Activated CD8-positive, alpha-beta memory T cell treated with anti-CD3 and anti-CD28 coated beads, Interleukin-2, amount 50 U/mL, for 24 hours (primary cell): ENCODE measurements at regions not wholly inside any gene's neighbourhood (a gene's known extent, or its start where the extent isn't known, plus 50 kb on each side); places are given as distances from the start of the nearest gene placed in this dataset.
"Not testable (repeated sequence)": the region's sequence is repeated elsewhere in the genome, so short reads cannot be mapped to it uniquely, and the experiment has no call there.

Experiments used
- DNase-seq: peaks from one replicate; pipeline ENCODE4 v3.0.0-alpha.2; 2020; ENCODE audit errors: extremely low read depth

DNA sequence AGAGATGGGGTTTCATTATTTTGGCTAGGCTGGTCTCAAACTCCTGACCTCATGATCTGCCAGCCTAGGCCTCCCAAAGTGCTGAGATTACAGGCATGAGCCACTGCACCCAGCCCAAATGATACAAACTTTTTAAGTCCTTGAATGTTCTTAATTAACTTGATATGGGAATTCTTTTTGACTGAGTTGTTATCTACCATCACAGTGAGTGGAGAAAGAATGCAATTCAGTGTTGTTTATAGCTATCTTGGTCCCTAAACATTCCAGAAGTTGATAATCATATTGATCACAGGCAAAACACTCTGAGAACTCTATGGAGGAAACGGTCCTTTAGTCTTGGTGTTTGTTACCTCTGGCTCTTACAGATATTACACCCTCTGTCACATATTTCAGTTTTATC, 1072.5 kb downstream of the SUCLG1 start:
- no peak for DNase-seq

DNA sequence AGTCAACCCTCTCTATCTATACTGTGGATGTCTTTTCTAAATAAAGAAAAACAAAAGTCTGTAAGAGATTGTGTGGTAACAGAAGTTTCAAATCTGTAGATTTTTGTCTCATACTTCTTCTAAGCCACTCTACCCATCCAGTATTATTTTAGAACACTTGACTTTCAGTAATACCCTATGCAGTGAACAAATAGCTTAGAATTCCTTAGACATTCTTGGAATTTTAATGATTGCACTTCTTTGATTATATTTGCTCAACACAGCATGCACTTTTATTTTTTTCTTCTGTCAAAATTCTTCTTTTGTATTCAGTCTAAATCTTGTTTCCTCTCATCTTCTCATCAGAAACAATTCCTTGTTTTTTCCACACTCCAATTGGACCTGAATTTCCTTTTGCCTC, 1080.2 kb downstream of the SUCLG1 start:
- DNase-seq: no peak

DNA sequence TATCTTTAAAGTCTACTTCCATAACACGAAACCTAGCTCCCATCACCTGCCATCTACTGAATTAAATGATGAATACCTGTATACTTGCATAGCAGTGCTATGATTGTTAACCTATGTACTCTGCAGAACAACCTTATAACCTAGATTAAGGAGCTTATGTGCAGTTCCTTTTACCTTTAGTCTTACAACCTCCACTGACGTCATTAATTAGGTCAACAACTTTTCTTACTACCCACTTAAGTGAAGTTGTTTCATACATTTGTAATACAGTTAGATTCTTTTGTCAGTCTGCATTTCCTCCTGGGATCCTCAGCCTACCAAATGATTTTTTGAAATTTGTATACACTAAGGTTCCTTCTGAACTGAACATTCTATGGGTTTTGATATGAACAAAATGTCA, 1082.3 kb downstream of the SUCLG1 start:
- DNase-seq: no peak

DNA sequence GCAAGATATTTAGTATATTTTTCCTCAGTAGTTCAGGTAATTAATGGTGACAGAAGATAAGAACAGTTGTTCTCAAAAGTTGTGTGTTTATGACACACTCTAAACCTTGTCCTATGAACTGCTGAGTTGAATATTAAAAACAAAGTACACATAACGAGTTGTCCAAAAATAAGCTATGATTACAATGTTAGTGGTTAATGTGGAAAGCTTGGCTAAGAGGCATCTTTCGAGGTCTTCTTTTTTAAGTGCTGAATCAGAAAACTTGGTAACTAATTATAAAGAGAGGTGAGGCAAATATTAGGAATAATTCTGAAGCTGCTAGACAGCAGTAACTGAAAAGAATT, 1088.7 kb downstream of the SUCLG1 start:
- no peak for DNase-seq

DNA sequence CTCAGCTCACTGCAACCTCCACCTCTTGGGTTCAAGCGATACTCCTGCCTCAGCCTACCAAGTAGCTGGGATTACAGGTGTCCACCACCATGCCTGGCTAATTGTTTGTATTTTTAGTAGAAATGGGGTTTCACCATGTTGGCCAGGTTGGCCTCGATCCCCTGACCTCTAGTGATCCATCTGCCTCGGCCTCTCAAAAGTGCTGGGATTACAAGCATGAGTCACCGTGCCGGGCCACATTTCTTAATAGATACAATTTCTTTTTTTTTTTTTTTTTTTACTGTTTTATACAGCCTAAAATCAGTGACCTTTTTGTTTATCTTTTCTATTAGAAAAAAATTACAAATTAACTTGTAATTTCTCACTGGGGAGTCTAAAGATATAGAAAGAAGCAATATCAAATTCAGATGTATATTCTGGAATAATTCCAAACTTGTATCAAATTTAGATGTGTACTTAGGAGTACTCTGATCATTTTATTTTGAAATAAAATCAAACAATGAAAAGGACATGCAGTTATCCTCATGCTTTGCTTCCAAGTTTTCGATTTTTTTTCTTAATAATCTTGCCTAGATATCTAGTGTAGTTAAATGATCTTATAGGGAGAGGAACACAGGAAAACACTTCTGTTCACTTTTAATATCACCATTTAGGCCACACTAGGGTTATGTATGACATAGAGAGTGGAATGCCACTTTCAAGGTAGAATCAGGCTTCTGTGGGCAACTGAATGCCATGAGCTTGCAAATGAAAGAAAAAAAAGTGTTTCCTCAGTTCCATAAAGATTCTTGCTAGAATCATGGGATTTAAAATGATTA, 1089.3 kb downstream of the SUCLG1 start:
- DNase-seq: no peak

DNA sequence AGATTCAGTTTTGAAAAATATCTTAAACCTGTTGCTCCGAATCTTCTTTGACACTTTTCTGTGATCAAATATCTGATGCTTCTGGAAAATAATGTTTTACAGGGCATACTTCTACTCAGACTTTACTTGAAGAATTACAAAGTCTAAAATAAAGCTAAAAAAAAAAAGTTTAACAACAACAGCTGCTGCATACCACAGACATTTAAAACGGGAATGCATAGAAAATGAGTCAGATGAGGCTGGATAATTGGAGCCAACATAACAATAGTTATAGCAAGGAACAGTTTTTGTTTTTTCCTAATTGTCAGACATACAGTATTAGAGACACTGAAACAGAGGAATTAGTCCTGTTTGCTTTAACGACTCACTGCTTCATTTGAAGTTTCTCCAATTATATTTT, 1090.2 kb downstream of the SUCLG1 start:
- no peak for DNase-seq

DNA sequence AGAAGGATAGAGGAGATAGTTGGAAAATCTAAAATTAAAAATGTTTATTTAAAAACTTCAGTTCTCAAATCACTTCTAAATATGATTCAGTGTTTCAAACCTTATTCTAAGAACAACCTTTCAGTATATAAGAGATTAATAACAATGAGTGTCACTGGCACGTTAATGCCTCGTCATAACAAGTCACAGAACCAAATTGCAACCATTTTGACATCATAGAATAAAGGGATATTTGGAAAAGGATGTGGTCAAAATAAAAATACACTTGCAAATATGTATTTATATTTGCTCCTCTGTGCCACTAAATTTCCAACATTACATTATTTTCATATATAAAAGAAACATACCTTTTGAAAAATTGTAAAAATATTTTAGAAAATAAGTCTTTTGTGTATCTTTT, 1090.6 kb downstream of the SUCLG1 start:
- DNase-seq: no peak

DNA sequence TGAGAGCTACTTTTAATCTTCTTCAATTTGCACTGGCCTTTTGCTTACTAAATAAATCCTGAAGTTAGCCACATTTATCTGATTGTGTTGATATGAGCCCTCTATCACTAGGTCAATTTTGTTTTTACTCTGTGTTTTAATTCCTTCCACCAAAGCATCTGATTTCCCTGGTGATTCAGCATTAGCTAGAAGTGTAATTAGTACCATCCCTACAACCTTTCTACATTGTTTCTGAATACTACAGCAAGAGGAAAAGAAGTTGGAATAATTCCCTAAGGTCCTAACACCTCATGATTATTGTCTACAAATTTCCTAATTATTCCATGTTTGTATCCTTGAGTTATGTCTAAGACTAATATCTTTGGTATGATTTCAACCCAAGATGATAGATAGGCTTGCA, 1093.6 kb downstream of the SUCLG1 start:
- no peak for DNase-seq

DNA sequence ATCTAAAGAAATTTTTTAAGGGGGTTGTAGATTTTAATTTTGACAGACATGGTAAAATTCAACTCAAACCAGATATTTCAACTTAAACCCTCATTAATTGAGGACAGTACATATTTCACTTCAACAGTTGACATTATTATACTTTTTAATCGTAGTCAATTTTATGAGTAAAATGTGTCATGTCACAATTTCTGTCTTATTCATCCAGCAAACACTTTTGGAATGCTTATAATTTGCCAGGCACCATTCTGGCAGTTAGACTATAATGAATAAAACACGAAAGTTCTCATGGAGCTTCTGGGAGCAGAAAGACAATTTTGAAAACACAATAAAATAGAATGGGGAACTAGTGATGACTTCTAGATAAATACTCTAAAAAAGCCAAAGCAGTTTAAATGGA, 1094.8 kb downstream of the SUCLG1 start:
- DNase-seq: no peak

DNA sequence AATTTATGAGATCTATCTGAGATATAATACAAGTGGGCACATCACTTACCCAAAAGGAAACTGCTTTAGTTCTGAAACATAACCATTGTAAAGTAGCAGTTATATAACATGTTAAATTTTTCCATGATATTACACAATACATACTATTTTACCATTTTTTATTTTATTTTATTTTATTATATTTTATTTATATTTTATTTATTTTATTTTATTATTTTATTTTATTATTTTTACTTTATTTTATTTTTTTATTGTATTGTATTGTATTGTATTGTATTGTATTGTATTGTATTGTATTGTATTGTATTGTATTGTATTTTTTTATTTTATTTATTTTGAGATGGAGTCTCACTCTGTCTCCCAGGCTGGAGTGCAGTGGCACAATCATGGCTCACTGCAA, 1095.9 kb downstream of the SUCLG1 start:
- not testable (repeated sequence) for DNase-seq

DNA sequence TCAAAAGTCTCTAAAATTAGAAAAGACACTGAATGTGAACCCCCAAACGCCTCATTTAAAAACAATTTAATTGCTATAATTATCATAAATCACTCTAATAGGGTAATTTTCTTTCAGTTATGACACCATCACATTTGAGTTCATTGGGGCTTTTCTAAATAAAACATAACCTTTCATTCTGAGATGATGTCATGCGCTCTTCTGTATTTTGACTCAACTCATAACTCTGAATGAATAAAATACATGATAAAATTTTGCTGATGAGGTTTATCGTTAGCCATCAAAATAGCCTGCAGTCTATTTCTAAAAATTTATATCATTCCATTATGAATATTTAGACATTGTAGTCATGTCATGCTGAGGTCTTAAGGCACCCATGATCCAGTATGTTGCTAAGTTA, 1099.7 kb downstream of the SUCLG1 start:
- no peak for DNase-seq

DNA sequence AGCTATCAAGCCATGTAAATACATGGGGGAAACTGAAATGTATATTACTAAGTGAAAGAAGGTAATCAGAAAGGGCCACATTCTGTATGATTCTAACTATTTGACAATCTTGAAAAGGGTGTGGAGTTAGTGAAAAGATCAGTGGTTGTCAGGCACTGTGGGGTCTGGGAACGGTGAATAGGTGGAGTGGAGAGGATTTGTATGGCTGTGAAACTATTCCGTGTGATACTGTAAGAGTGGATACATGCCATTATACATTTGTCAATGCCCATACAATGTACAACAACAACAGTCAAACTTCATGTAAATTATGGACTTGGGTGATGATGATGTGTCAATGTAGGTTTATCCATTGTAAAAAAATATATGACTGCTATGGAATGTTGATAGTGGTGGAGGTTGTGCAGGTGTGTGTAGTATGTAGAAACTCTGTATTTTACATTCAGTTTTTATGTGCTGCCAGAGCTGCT, 1116.2 kb downstream of the SUCLG1 start:
- DNase-seq: no peak

DNA sequence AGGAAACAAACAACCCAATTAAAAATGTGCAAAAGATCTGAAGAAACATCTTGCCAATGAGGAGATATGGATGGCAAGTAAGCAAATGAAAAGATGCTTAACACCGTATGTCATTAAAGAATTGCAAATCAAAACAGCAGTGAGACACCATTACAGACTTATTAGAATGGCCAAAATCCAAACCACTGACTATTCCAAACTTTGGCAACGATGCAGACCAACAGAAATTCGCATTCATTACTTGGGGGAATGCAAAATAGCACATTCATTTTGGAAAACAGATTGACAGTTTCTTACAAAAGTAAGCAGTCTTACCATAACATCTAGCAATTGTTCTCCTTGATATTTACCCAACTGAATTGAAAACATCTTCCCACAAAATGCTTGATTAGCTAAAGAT, 1118.7 kb downstream of the SUCLG1 start:
- DNase-seq: no peak

DNA sequence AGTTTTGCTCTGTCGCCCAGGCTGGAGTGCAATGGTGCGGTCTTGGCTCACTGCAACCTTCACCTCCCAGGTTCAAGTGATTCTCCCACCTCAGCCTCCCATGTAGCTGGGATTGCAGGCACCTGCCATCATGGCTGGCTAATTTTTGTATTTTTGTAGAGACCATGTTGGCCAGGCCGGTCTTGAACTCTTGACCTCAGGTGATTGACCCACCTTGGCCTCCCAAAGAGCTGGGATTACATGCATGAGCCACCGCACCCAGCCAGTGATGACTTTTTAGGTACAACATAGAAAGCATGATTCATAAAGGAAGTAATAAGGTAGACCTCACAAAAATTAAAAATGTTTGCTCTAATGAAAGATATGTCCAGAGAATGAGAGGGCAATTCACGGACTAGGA, 1119.1 kb downstream of the SUCLG1 start:
- not testable (repeated sequence) for DNase-seq

DNA sequence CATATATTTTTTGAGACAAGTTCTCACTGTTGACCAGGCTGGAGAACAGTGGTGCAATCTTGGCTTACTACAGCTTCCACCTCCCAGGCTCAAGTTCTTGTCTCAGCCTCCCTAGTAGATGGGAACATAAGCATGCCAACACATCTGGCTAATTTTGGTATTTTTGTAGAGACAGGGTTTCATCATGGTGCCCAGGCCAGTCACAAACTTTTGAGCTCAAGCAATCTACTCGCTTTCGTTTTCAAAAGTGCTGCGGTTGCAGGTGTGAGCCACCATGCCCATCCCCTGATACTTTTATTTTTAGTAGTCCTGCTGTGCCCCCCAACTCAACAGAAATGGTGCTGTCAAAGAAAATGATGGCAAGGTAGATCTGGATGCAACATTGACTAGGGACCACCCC, 1127.3 kb downstream of the SUCLG1 start:
- DNase-seq: no peak

DNA sequence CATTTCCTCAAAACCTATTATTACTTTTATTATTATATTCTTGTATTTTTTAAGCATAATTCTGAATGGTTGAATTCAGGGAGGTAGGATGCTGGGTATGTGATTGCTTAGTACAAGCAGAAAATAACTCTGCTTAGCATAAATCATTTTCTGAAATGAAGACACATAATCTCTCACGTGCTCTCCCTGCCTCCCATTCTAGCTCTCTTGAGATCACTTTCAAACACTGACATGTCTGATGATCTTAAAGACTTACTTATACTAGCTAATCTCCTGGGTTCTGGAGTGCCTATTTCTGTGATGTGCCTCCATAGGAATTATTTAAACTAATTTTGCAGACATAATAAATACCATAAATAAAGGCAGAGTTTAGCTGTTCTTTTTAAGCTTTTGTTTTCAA, 1136.0 kb downstream of the SUCLG1 start:
- DNase-seq: no peak

DNA sequence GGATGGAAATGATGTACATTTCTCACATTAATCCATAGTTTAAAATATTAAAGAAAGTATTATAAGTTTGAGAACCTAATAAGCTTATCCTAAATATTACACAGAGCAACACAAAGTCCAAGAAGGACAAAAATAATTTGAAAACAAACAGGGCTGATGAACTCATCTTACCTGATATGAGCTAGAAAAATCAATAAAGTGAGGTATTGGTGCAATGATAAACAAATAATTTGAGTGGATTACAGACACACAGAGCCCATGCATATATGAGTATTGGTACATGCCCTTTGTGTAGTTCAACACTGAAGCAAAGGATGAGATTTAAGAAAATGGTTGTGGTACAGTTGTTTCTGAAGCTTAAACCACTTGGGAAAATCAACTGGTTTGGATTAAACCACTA, 1139.0 kb downstream of the SUCLG1 start:
- DNase-seq: no peak

DNA sequence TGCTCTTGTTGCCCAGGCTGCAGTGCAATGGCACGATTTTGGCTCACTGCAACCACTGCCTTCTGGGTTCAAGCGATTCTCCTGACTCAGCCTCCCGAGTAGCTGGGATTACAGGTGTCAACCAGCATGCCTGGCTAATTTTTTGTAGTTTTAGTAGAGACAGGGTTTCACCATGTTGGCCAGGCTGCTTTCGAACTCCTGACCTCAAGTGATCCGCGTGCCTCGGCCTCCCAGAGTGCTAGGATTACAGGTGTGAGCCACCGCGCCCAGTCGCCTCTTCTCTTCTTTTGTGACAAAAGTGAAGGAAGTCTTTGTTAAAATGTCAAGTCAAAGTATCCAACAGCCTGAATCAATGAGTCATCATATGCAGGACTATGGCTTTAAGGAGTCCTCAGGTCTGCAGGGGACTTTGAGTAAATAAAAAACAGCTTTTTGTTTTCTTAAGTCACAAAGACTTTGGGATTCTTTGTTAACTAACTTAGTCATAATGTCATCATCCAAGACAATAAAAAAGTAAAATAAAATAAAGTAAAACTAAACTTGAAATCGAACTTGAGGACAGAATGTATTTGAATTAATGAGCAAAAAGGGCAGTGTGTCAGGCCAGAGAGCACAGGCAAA, 1153.2 kb downstream of the SUCLG1 start:
- no peak for DNase-seq

DNA sequence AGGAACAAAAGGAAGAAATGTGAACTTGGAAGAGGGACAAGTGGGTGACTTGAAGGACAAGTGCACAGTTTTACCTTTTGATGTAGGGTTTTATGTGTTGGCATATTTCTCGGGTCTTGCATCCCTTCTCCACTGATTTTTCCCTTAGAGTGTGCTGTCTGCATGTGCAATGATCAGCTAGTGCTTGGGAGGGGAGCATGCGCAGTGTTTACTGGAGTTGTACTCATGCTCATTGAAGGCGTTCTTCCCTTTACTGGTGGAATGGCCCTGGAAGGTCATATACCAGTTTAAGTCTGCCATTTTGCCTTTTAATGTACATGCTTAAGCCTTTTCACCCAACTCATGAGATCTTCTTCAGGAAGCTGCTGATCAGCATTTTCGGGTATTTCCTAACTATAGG, 1168.0 kb downstream of the SUCLG1 start:
- DNase-seq: no peak

DNA sequence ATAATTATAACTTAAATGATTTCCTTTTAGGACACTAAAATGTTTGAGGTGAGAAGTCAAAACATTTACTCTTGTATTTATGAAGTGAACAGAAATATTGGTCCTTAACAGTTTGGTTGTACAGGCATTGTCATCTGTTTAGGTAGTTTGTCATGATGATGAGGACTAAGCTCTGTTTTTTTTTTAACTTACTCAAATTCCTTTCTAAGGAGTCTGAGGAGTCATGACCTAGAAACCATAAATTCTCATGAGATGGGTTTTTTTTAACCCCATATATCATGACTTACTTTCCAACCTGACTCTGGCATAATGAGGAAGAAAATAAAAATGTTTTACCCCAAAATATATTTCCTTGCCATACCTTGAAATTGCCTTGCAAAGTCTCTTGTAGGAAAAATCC, 1176.2 kb downstream of the SUCLG1 start:
- no peak for DNase-seq

DNA sequence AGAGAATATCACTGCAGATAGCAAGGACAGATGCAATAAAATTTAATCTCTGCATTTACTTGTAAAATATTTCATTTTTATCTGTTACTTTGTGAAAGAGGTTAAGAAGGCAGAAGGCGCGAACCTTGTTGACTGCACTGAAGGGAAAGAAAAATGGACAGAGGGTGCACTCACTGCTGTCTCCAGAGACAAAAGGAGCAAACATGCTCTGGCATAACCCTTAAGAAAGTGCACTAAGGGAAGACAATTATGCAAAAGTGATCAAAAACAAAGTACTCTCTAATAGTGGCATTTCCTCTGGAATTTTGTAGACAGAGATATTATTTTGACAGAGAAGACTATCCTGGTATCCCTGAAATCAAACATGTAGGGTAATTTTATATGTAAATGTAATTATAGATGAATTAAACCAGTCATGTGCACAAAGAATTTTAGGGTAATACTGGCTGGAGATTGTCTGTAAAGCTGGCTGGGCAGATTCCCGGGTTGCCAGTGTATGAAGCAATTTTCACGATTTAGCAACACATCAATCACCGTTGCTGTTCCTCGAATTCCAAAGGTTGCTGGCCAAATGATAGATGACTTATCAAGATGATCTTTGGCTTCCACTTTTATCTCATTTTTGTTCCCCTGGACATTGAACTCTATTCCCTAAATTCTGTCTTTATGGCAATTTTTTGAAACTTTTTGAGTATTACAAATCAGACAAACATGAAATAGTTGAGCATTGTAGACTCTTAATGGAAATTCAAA, 1176.9 kb downstream of the SUCLG1 start:
- DNase-seq: no peak

DNA sequence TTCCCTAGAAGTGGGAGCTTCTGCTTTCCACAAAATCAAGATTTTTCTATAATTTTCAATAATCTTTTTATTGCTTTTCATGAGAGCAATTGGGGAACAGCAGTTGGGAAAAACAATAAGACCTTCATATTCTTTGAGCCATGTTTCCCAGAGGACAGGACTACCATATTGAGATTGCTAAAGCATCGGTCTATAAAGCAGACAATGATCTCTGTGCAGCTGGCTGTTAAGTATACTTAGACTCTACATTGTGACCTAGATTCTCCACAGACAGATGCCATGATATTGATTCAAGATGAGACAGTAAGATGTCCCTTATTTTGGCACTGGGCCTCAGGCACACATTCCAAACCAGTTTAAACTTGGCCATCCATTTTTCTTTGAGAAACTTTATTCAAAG, 1178.7 kb downstream of the SUCLG1 start:
- no peak for DNase-seq

DNA sequence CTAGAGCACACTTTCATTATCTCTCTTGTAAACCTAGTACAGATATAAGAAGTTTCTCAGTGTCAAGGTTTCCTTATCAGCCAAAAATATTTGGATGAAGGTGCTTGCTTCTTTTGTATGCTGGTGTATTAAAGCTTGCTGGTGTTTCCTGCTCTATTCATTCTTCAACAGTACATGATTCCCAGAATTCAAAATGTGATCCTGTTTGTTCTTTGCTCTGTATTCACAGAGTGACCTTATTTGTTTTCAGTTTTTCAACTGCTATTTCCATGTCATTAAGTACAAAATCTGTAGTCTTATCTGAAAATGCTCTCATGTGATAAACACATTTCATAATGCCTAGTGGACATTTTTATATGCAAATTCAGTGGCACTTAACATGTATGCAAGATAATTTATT, 1185.8 kb downstream of the SUCLG1 start:
- no peak for DNase-seq
